ENCODE measurements at regions not wholly inside any gene's neighbourhood (a gene's known extent, or its start where the extent isn't known, plus 50 kb on each side); places are given as distances from the start of the nearest gene placed in this dataset.

GRCh38 chr1:226498640-226499008 lies 49.9 kb upstream of the STUM start:
- no peaks in the 10 kb centered on the region for H3K36me3 ChIP-seq (ENCODE audit: control insufficient read depth in 1 of 2, insufficient read depth in 2 of 2, low read length in 2 of 2)
- H3K9me2 ChIP-seq (ENCODE audit: insufficient read depth): no peaks in the 10 kb centered on the region
- DNase-seq (ENCODE audit: low read depth, low spot score) (no peak), ATAC-seq (no peak)
- ChIA-PET CTCF (no interaction called here), RAD21 (ENCODE audit: low non-redundant PET in 1 of 2, low total read pairs in 2 of 2, uncharacterized antibody in 2 of 2, unreplicated experiment in 2 of 2) (no interaction called here), POLR2A (no interaction called here)
- H3K9me3 ChIP-seq (ENCODE audit: control insufficient read depth in 1 of 2, insufficient read depth in 1 of 2, low read depth in 1 of 2, low read length in 2 of 2): no peaks in the 10 kb centered on the region
- no peaks in the 10 kb centered on the region for H4K20me1 ChIP-seq (ENCODE audit: insufficient read depth)
- H3K4me2 ChIP-seq (ENCODE audit: low read length): no peak overlapping the region
- BruUV-seq (replicated peaks): no TSS peak
- no peaks in the 10 kb centered on the region for H3K4me1 ChIP-seq (ENCODE audit: control insufficient read depth in 1 of 2, insufficient read depth in 2 of 2, low read length in 2 of 2)
- H3K27me3 ChIP-seq (ENCODE audit: insufficient read depth, low read length): no peaks in the 10 kb centered on the region
- H3K27ac ChIP-seq (ENCODE audit: low read depth, low read length): no peak overlapping the region
- no peak overlapping the region for H3K9ac ChIP-seq (ENCODE audit: low read length)
- no peaks in the 10 kb centered on the region for H3K79me2 ChIP-seq (ENCODE audit: insufficient read depth, low read length)
- intact Hi-C loops (cut with micrococcal nuclease): no loop called here
- no peak overlapping the region for H2AFZ ChIP-seq (ENCODE audit: low read depth, low read length, poor library complexity, severe bottlenecking)
- TF ChIP-seq ZFX (IDR thresholded peaks at IDR 0.05): no peak
- no peak for TF ChIP-seq YY1 (IDR thresholded peaks at IDR 0.05; ENCODE audit: extremely low read depth, insufficient replicate concordance, low read depth, low read length)
- TF ChIP-seq ZNF274 (IDR thresholded peaks at IDR 0.05; ENCODE audit: low read depth, low read length): no peak
- TF ChIP-seq POLR2A (IDR thresholded peaks at IDR 0.05; ENCODE audit: borderline replicate concordance, extremely low read depth, insufficient read depth, insufficient read length): no peak
- TF ChIP-seq EGR1 (IDR thresholded peaks at IDR 0.05; ENCODE audit: low read depth): no peak
- no peak for TF ChIP-seq SIN3A (IDR thresholded peaks at IDR 0.05; ENCODE audit: low read depth)
- no peak for TF ChIP-seq REST (IDR thresholded peaks at IDR 0.05; ENCODE audit: low read depth)
- no peak for TF ChIP-seq SP1 (IDR thresholded peaks at IDR 0.05; ENCODE audit: low read depth)
- TF ChIP-seq TCF7L2 (IDR thresholded peaks at IDR 0.05; ENCODE audit: borderline replicate concordance, extremely low read depth, insufficient read depth, insufficient read length): no peak
- no peak for TF ChIP-seq FOSL1 (IDR thresholded peaks at IDR 0.05; ENCODE audit: low read depth)
- no peak for TF ChIP-seq ZBTB33 (IDR thresholded peaks at IDR 0.05; ENCODE audit: extremely low read depth, insufficient replicate concordance, low read length)
- TF ChIP-seq EZH2 (IDR thresholded peaks at IDR 0.05): no peak
- H3K4me3 ChIP-seq (replicated peaks in 1 of 2; ENCODE audit: low read depth in 1 of 2, low read length in 2 of 2): no peak overlapping the region

All from HCT116 (cell line).